ENCODE measurements at regions not wholly inside any gene's neighbourhood (a gene's known extent, or its start where the extent isn't known, plus 50 kb on each side); places are given as distances from the start of the nearest gene placed in this dataset.
"Not testable (repeated sequence)": the region's sequence is repeated elsewhere in the genome, so short reads cannot be mapped to it uniquely, and the experiment has no call there.

- Histone ChIP-seq H3K27me3 (ENCODE audit: control insufficient read depth, insufficient read depth, low read length) (no peaks in the 10 kb centered on the region), H3K4me2 (ENCODE audit: low read length) (no peak overlapping the region), H3K4me3 (ENCODE audit: low read depth, low read length) (no peak overlapping the region), H3K9me3 (ENCODE audit: control insufficient read depth, low read length) (no peaks in the 10 kb centered on the region), H3K27ac (no peak overlapping the region), H2AFZ (no peak overlapping the region), H3K36me3 (ENCODE audit: control insufficient read depth, insufficient read depth, low read length) (no peaks in the 10 kb centered on the region), H3K9ac (no peak overlapping the region), H3K79me2 (no peaks in the 10 kb centered on the region), H3K4me1 (no peaks in the 10 kb centered on the region)
- no peak for TF ChIP-seq CTCF (IDR thresholded peaks at IDR 0.05)
These were observed 290.4 kb downstream of the RAD51AP2 start for GRCh38 chr2:17227856-17228255.

- Histone ChIP-seq H3K27me3 (ENCODE audit: control insufficient read depth, insufficient read depth, low read length) (no peaks in the 10 kb centered on the region), H3K9me3 (ENCODE audit: control insufficient read depth, low read length) (no peaks in the 10 kb centered on the region), H3K27ac (no peak overlapping the region), H2AFZ (no peak overlapping the region), H3K9ac (no peak overlapping the region), H3K36me3 (ENCODE audit: control insufficient read depth, insufficient read depth, low read length) (no peaks in the 10 kb centered on the region), H3K4me1 (no peaks in the 10 kb centered on the region), H3K79me2 (no peaks in the 10 kb centered on the region), H3K4me2 (ENCODE audit: low read length) (no peak overlapping the region), H3K4me3 (ENCODE audit: low read depth, low read length) (no peak overlapping the region)
- TF ChIP-seq CTCF (IDR thresholded peaks at IDR 0.05): no peak
These were observed 291.2 kb downstream of the RAD51AP2 start for GRCh38 chr2:17226941-17227490.

- no peaks in the 10 kb centered on the region for H3K9me3 ChIP-seq (ENCODE audit: control insufficient read depth, low read length)
- H3K4me1 ChIP-seq: no peaks in the 10 kb centered on the region
- H3K27me3 ChIP-seq (ENCODE audit: control insufficient read depth, insufficient read depth, low read length): no peaks in the 10 kb centered on the region
- TF ChIP-seq CTCF (IDR thresholded peaks at IDR 0.05): no peak
- no peak overlapping the region for H3K4me3 ChIP-seq (ENCODE audit: low read depth, low read length)
- no peaks in the 10 kb centered on the region for H3K36me3 ChIP-seq (ENCODE audit: control insufficient read depth, insufficient read depth, low read length)
- H3K79me2 ChIP-seq: no peaks in the 10 kb centered on the region
- H2AFZ ChIP-seq: no peak overlapping the region
- no peak overlapping the region for H3K27ac ChIP-seq
- no peak overlapping the region for H3K9ac ChIP-seq
- no peak overlapping the region for H3K4me2 ChIP-seq (ENCODE audit: low read length)
These were observed 295.0 kb downstream of the RAD51AP2 start for GRCh38 chr2:17223211-17223610.

- Histone ChIP-seq H3K4me2 (ENCODE audit: low read length) (no peak overlapping the region), H3K4me3 (ENCODE audit: low read depth, low read length) (no peak overlapping the region), H3K27me3 (ENCODE audit: control insufficient read depth, insufficient read depth, low read length) (no peaks in the 10 kb centered on the region), H3K79me2 (no peaks in the 10 kb centered on the region), H3K9ac (no peak overlapping the region), H2AFZ (no peak overlapping the region), H3K4me1 (no peaks in the 10 kb centered on the region), H3K9me3 (ENCODE audit: control insufficient read depth, low read length) (no peaks in the 10 kb centered on the region), H3K27ac (no peak overlapping the region), H3K36me3 (ENCODE audit: control insufficient read depth, insufficient read depth, low read length) (no peaks in the 10 kb centered on the region)
- no peak for TF ChIP-seq CTCF (IDR thresholded peaks at IDR 0.05)
These were observed 309.7 kb downstream of the RAD51AP2 start for GRCh38 chr2:17208511-17208910.

GRCh38 chr2:17206771-17207170, 311.5 kb downstream of the RAD51AP2 start:
- no peak overlapping the region for H3K4me3 ChIP-seq (ENCODE audit: low read depth, low read length)
- no peaks in the 10 kb centered on the region for H3K79me2 ChIP-seq
- no peak overlapping the region for H3K4me2 ChIP-seq (ENCODE audit: low read length)
- H3K36me3 ChIP-seq (ENCODE audit: control insufficient read depth, insufficient read depth, low read length): no peaks in the 10 kb centered on the region
- no peak overlapping the region for H2AFZ ChIP-seq
- TF ChIP-seq CTCF (IDR thresholded peaks at IDR 0.05): no peak
- H3K9me3 ChIP-seq (ENCODE audit: control insufficient read depth, low read length): no peaks in the 10 kb centered on the region
- H3K27me3 ChIP-seq (ENCODE audit: control insufficient read depth, insufficient read depth, low read length): no peaks in the 10 kb centered on the region
- H3K27ac ChIP-seq: no peak overlapping the region
- H3K9ac ChIP-seq: no peak overlapping the region
- H3K4me1 ChIP-seq: no peaks in the 10 kb centered on the region

GRCh38 chr2:17204214-17204613, 314.0 kb downstream of the RAD51AP2 start:
- not testable (repeated sequence) for H3K9ac ChIP-seq; H3K36me3 ChIP-seq (ENCODE audit: control insufficient read depth, insufficient read depth, low read length); H3K79me2 ChIP-seq; H3K4me1 ChIP-seq; H3K4me2 ChIP-seq (ENCODE audit: low read length); H3K27me3 ChIP-seq (ENCODE audit: control insufficient read depth, insufficient read depth, low read length); H3K9me3 ChIP-seq (ENCODE audit: control insufficient read depth, low read length); H3K4me3 ChIP-seq (ENCODE audit: low read depth, low read length); H2AFZ ChIP-seq; H3K27ac ChIP-seq

- not testable (repeated sequence) for H3K27ac ChIP-seq; H3K27me3 ChIP-seq (ENCODE audit: control insufficient read depth, insufficient read depth, low read length); H3K9ac ChIP-seq; H2AFZ ChIP-seq; H3K79me2 ChIP-seq; H3K4me2 ChIP-seq (ENCODE audit: low read length); H3K4me1 ChIP-seq; H3K4me3 ChIP-seq (ENCODE audit: low read depth, low read length); H3K9me3 ChIP-seq (ENCODE audit: control insufficient read depth, low read length); H3K36me3 ChIP-seq (ENCODE audit: control insufficient read depth, insufficient read depth, low read length)
These were observed 315.6 kb downstream of the RAD51AP2 start for GRCh38 chr2:17202628-17203027.

All from parathyroid adenoma (tissue), 2 donors.